Stomach (tissue), 8 donors: ENCODE measurements at regions not wholly inside any gene's neighbourhood (a gene's known extent, or its start where the extent isn't known, plus 50 kb on each side); places are given as distances from the start of the nearest gene placed in this dataset.
A peak's percentile ranks its signal among the peaks of the same experiment; 100 is the strongest.

Experiments
- DNase-seq, 2 donors: peaks; one replicate each; pipeline versions ENCODE4 v3.0.0 to v3.0.0-alpha.2; 2013 to 2019
- H3K27ac ChIP-seq, 5 donors: fragments of 200-600 bp in 4 of 5; sonication (generic) in 4 of 5; one replicate each; pipeline ENCODE4 v1.5.1; 2013 to 2019; ENCODE audit warnings: mild to moderate bottlenecking in 1 of 5, moderate library complexity in 1 of 5
- H3K27me3 ChIP-seq, 3 donors: fragments of 200-600 bp; sonication (generic); one replicate each; pipeline ENCODE4 v1.5.1; 2017 to 2019; ENCODE audit warnings: mixed run types in 1 of 3
- H3K36me3 ChIP-seq, 4 donors: fragments of 200-600 bp; sonication (generic); 1 replicate in 3 of 4; 2 replicates in 1 of 4; pipeline ENCODE4 v1.5.1; 2016 to 2019
- H3K4me1 ChIP-seq, 4 donors: fragments of 200-600 bp; sonication (generic); one replicate each; pipeline ENCODE4 v1.5.1; 2016 to 2019
- H3K4me3 ChIP-seq, 4 donors: fragments of 200-600 bp; sonication (generic) in 3 of 4; one replicate each; pipeline ENCODE4 v1.5.1; 2016 to 2019; ENCODE audit warnings: mild to moderate bottlenecking in 1 of 4
- H3K9me3 ChIP-seq, 4 donors: fragments of 200-600 bp; sonication (generic); one replicate each; pipeline ENCODE4 v1.5.1; 2016 to 2019
- EP300 ChIP-seq: sonication (generic); formaldehyde crosslinking; IDR thresholded peaks from one replicate; pipeline ENCODE4 v1.6.1; 2017; ENCODE audit warnings: antibody characterized with exemption
- POLR2A ChIP-seq, 4 donors: fragments of 450-650 bp; IDR thresholded peaks; one replicate each; pipeline ENCODE4 v1.6.1; 2016; ENCODE audit warnings: antibody characterized with exemption in 4 of 4, control low read depth in 2 of 4, mild to moderate bottlenecking in 1 of 4, moderate library complexity in 1 of 4
- POLR2AphosphoS5 ChIP-seq, 3 donors: sonication (generic); formaldehyde crosslinking; IDR thresholded peaks; one replicate each; pipeline ENCODE4 v1.6.1; 2016; ENCODE audit warnings: antibody characterized with exemption in 3 of 3
- WGBS, 5 donors: extraction: QIAGEN DNeasy Blood & Tissue Kit in 3 of 5; methylation state at CpG; one replicate each; pipeline versions ENCODE4 v1.1.5 to v1.1.7; 2013 to 2018; 5-methylcytosine and 5-hydroxymethylcytosine counted together
- intact Hi-C: fragments of 100-400 bp; cut with DNase I; formaldehyde crosslinking; loops from one replicate; pipeline ENCODE4 v1.15.1; 2023; ENCODE audit warnings: low total_unique reads
- TF ChIP-seq, protein P1 (sequence below), 7 experiments: fragments of 450-650 bp in 4 of 7; fragments of 200-600 bp in 3 of 7; sonication (generic) in 3 of 7; IDR thresholded peaks; one replicate each; pipeline ENCODE4 v1.5.1; 2016 to 2019; ENCODE audit warnings: antibody characterized with exemption in 7 of 7, control low read depth in 2 of 7, mild to moderate bottlenecking in 1 of 7
- donor health status: healthy with polysubstance abuse.
- donor health status: Bipolar disorder and iron deficiency.
- donor health status: healthy.

DNA sequence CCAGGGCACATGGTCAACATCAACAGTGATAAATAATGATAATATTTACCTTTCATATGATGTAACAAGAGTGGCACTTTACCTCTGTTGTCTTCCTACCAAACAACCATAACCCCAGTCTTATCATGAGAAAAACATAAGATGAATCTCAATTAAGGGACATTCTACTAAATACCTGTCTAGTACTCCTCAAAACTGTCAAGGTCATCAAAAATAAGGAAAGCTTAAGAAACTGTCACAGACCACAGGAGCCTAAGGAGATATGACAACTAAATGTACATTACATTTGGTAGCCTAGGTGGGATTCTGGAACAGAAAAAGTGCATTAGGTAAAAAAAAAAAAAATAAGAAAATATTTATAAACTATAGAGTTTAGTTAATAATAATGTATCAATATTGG is 118.1 kb downstream of the CCDC34 start:
- no peaks in the 10 kb centered on the region for H3K36me3 ChIP-seq
- intact Hi-C loops, result no loop called here

DNA sequence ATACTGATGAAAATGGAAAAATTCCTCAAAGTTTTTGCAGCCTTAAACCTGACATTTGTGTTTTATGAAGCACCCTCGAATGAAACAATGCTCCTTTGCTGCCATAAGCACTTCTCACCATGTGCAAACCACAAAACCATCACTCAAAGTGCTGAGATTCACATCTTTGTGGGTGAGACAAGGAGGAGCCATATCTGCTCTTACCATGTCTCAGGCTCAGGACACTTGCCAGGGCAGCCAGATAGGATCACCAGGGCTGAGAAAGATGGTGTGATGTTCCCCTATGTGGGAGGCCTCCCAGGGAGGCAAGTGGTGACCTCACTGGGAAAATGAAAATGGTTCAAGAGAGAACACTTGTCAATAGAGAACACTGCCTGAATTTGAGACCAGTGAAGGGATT is 120.4 kb downstream of the CCDC34 start:
- TF ChIP-seq POLR2A (IDR thresholded peaks at IDR 0.05) (no peak), EP300 (no peak), POLR2AphosphoS5 (IDR thresholded peaks at IDR 0.05) (no peak)
- TF ChIP-seq, protein P1, sequence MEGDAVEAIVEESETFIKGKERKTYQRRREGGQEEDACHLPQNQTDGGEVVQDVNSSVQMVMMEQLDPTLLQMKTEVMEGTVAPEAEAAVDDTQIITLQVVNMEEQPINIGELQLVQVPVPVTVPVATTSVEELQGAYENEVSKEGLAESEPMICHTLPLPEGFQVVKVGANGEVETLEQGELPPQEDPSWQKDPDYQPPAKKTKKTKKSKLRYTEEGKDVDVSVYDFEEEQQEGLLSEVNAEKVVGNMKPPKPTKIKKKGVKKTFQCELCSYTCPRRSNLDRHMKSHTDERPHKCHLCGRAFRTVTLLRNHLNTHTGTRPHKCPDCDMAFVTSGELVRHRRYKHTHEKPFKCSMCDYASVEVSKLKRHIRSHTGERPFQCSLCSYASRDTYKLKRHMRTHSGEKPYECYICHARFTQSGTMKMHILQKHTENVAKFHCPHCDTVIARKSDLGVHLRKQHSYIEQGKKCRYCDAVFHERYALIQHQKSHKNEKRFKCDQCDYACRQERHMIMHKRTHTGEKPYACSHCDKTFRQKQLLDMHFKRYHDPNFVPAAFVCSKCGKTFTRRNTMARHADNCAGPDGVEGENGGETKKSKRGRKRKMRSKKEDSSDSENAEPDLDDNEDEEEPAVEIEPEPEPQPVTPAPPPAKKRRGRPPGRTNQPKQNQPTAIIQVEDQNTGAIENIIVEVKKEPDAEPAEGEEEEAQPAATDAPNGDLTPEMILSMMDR (IDR thresholded peaks at IDR 0.05), result no peak
- DNase-seq, result no peak
- H3K36me3 ChIP-seq, result no peaks in the 10 kb centered on the region
- no peaks in the 10 kb centered on the region for H3K27me3 ChIP-seq
- intact Hi-C loops, result no loop called here
- no peaks in the 10 kb centered on the region for H3K9me3 ChIP-seq
- H3K4me1 ChIP-seq, result no peaks in the 10 kb centered on the region
- H3K27ac ChIP-seq, result no peak overlapping the region
- 45 to 52% (median 50%) methylated on average over 1 of the region's 1 CpG for WGBS, 5 donors
- H3K4me3 ChIP-seq, result no peak overlapping the region

More for the DNA sequence above, 118.1 kb downstream of the CCDC34 start:
- no peak for DNase-seq
- TF ChIP-seq, protein P1 (IDR thresholded peaks at IDR 0.05), result no peak
- TF ChIP-seq POLR2AphosphoS5 (IDR thresholded peaks at IDR 0.05) (no peak), EP300 (no peak), POLR2A (IDR thresholded peaks at IDR 0.05) (no peak)
- Histone ChIP-seq H3K9me3 (no peaks in the 10 kb centered on the region), H3K4me3 (no peak overlapping the region), H3K4me1 (no peaks in the 10 kb centered on the region), H3K27ac (no peak overlapping the region), H3K27me3 (no peaks in the 10 kb centered on the region)

DNA sequence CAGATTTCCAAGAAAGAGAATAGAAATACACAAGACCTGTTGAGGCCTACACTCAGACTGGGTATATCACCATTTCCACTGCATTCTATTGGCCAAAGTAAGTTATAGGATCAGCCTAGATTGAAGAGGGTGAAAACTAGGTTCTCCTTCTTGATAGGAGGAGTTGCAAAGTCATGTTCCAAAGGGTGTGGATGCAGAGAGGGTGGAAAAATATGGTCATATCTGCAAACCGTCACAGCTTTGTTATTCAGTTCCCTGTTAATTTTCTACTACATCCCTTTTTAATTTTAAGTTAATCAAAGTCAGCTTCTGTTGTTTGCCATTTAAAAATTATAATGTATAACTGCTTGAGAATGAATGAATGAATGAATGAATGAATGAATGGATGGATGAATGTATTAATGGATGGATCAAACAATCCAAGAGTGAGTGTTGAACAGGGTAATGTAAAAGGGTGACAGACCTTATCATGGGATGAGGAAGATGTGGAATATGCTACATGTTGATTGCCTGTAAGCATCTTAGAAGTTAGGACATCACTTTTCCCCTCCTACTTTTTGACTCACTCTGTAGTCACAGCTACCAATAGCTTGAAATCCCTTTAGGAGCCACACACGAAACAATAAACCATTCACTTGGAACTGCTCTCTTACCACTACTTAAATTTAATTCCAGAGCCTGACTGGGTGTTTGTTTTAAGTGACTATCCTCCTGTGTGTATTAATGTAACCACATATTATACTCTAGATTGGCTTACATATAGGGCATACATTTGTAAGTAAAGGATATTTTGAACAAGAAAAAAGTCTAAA is 121.5 kb downstream of the CCDC34 start:
- H3K27ac ChIP-seq, result no peak overlapping the region
- intact Hi-C loops, result no loop called here
- 36 to 65% (median 61%) methylated on average over 2 of the region's 2 CpGs for WGBS, 5 donors
- no peaks in the 10 kb centered on the region for H3K4me1 ChIP-seq
- DNase-seq, result no peak
- TF ChIP-seq EP300, result no peak
- TF ChIP-seq, protein P1 (IDR thresholded peaks at IDR 0.05), result no peak
- no peak for TF ChIP-seq POLR2AphosphoS5 (IDR thresholded peaks at IDR 0.05)
- no peak for TF ChIP-seq POLR2A (IDR thresholded peaks at IDR 0.05)
- H3K27me3 ChIP-seq, result no peaks in the 10 kb centered on the region
- H3K36me3 ChIP-seq, result no peaks in the 10 kb centered on the region
- H3K9me3 ChIP-seq, result no peaks in the 10 kb centered on the region
- no peak overlapping the region for H3K4me3 ChIP-seq

DNA sequence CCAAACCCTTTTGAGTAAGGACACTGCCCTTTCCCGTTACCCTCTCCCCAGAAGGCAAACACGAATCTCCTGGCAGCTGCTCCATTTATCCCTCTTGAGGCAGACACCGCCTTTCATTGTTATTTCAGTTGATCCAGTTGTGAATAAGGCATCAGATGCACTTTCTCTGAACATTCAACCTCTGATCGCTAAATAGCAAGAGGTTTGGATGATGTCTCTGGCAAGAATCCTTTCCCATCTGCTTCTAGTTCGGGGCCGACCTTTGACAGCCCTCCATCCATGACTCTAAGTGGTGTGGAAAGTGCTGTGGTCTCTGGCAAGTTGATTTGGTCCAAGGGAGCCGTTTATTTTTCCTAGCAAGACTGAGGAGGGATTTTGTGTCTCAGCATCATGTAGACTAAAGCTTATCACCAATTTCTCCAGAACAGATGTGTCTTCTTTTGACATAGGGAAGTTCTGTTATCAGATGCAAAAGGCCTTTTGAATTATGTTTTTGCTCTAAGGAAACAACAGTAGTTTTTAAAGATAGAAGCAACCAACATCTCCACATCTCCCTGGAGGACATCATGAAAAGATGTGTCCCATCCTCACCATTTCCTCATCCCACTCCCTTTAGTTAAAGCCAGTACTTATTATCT is 123.6 kb downstream of the CCDC34 start:
- Histone ChIP-seq H3K4me3 (no peak overlapping the region), H3K4me1 (no peaks in the 10 kb centered on the region), H3K27me3 (no peaks in the 10 kb centered on the region), H3K27ac (no peak overlapping the region), H3K36me3 (no peaks in the 10 kb centered on the region), H3K9me3 (no peaks in the 10 kb centered on the region)
- intact Hi-C loops, result no loop called here
- TF ChIP-seq POLR2AphosphoS5 (IDR thresholded peaks at IDR 0.05), result no peak
- no peak for TF ChIP-seq POLR2A (IDR thresholded peaks at IDR 0.05)
- TF ChIP-seq, protein P1 (IDR thresholded peaks at IDR 0.05), result no peak
- TF ChIP-seq EP300, result no peak
- DNase-seq, result peak in 1 of 2 donors; percentile 58
- 48 to 60% (median 54%) methylated on average over 7 of the region's 7 CpGs for WGBS, 5 donors
